ENCODE measurements at regions not wholly inside any gene's neighbourhood (a gene's known extent, or its start where the extent isn't known, plus 50 kb on each side); places are given as distances from the start of the nearest gene placed in this dataset.

- no peak for TF ChIP-seq CTCF (IDR thresholded peaks at IDR 0.05; ENCODE audit: borderline replicate concordance, extremely low read depth, insufficient read depth)
- Histone ChIP-seq H3K4me3 (ENCODE audit: low read length in 3 of 3) (no peak overlapping the region), H3K27ac (ENCODE audit: low read depth in 2 of 2, low read length in 2 of 2) (no peak overlapping the region), H3K27me3 (ENCODE audit: control insufficient read depth, insufficient read depth, low read length) (no peaks in the 10 kb centered on the region), H3K9ac (ENCODE audit: low read length in 3 of 3) (no peak overlapping the region), H3K36me3 (ENCODE audit: control insufficient read depth in 2 of 3, insufficient read depth in 3 of 3, low read length in 3 of 3) (no peaks in the 10 kb centered on the region), H3K9me3 (ENCODE audit: control insufficient read depth in 2 of 3, insufficient read depth in 1 of 3, low read length in 3 of 3) (no peaks in the 10 kb centered on the region), H3K4me1 (ENCODE audit: control insufficient read depth in 2 of 3, insufficient read depth in 2 of 3, low read depth in 1 of 3, low read length in 3 of 3) (no peaks in the 10 kb centered on the region)
- no peak for FAIRE-seq
- intact Hi-C loops (cut with DNase I): no loop called here
- DNase-seq: no peak
These were observed 1231.3 kb upstream of the ADGRL3 start for GRCh38 chr4:59968796-59969195.

GRCh38 chr4:59969909-59970308 is 1230.2 kb upstream of the ADGRL3 start:
- Histone ChIP-seq H3K9me3 (ENCODE audit: control insufficient read depth in 2 of 3, insufficient read depth in 1 of 3, low read length in 3 of 3) (no peaks in the 10 kb centered on the region), H3K4me1 (ENCODE audit: control insufficient read depth in 2 of 3, insufficient read depth in 2 of 3, low read depth in 1 of 3, low read length in 3 of 3) (no peaks in the 10 kb centered on the region), H3K27me3 (ENCODE audit: control insufficient read depth, insufficient read depth, low read length) (no peaks in the 10 kb centered on the region), H3K36me3 (ENCODE audit: control insufficient read depth in 2 of 3, insufficient read depth in 3 of 3, low read length in 3 of 3) (no peaks in the 10 kb centered on the region), H3K9ac (ENCODE audit: low read length in 3 of 3) (no peak overlapping the region), H3K27ac (ENCODE audit: low read depth in 2 of 2, low read length in 2 of 2) (no peak overlapping the region), H3K4me3 (ENCODE audit: low read length in 3 of 3) (no peak overlapping the region)
- intact Hi-C loops (cut with DNase I): no loop called here
- DNase-seq (no peak), FAIRE-seq (no peak)
- no peak for TF ChIP-seq CTCF (IDR thresholded peaks at IDR 0.05; ENCODE audit: borderline replicate concordance, extremely low read depth, insufficient read depth)

- intact Hi-C loops (cut with DNase I): no loop called here
- DNase-seq: no peak
- no peak for FAIRE-seq
- TF ChIP-seq CTCF (IDR thresholded peaks at IDR 0.05; ENCODE audit: borderline replicate concordance, extremely low read depth, insufficient read depth): no peak
- no peaks in the 10 kb centered on the region for H3K27me3 ChIP-seq (ENCODE audit: control insufficient read depth, insufficient read depth, low read length)
- no peaks in the 10 kb centered on the region for H3K36me3 ChIP-seq (ENCODE audit: control insufficient read depth in 2 of 3, insufficient read depth in 3 of 3, low read length in 3 of 3)
- no peaks in the 10 kb centered on the region for H3K4me1 ChIP-seq (ENCODE audit: control insufficient read depth in 2 of 3, insufficient read depth in 2 of 3, low read depth in 1 of 3, low read length in 3 of 3)
- H3K4me3 ChIP-seq (ENCODE audit: low read length in 3 of 3): no peak overlapping the region
- no peak overlapping the region for H3K27ac ChIP-seq (ENCODE audit: low read depth in 2 of 2, low read length in 2 of 2)
- no peaks in the 10 kb centered on the region for H3K9me3 ChIP-seq (ENCODE audit: control insufficient read depth in 2 of 3, insufficient read depth in 1 of 3, low read length in 3 of 3)
- no peak overlapping the region for H3K9ac ChIP-seq (ENCODE audit: low read length in 3 of 3)
These were observed 1228.2 kb upstream of the ADGRL3 start for GRCh38 chr4:59971952-59972351.

GRCh38 chr4:59973492-59973891 is 1226.6 kb upstream of the ADGRL3 start:
- no peak for FAIRE-seq
- no peaks in the 10 kb centered on the region for H3K27me3 ChIP-seq (ENCODE audit: control insufficient read depth, insufficient read depth, low read length)
- no peaks in the 10 kb centered on the region for H3K9me3 ChIP-seq (ENCODE audit: control insufficient read depth in 2 of 3, insufficient read depth in 1 of 3, low read length in 3 of 3)

More at GRCh38 chr4:59973492-59973891, 1226.6 kb upstream of the ADGRL3 start:
- Histone ChIP-seq H3K4me3 (ENCODE audit: low read length in 3 of 3) (no peak overlapping the region), H3K4me1 (ENCODE audit: control insufficient read depth in 2 of 3, insufficient read depth in 2 of 3, low read depth in 1 of 3, low read length in 3 of 3) (no peaks in the 10 kb centered on the region), H3K27ac (ENCODE audit: low read depth in 2 of 2, low read length in 2 of 2) (no peak overlapping the region), H3K9ac (ENCODE audit: low read length in 3 of 3) (no peak overlapping the region), H3K36me3 (ENCODE audit: control insufficient read depth in 2 of 3, insufficient read depth in 3 of 3, low read length in 3 of 3) (no peaks in the 10 kb centered on the region)
- intact Hi-C loops (cut with DNase I): no loop called here
- no peak for TF ChIP-seq CTCF (IDR thresholded peaks at IDR 0.05; ENCODE audit: borderline replicate concordance, extremely low read depth, insufficient read depth)
- no peak for DNase-seq
